Activated naive CD4-positive, alpha-beta T cell treated with anti-CD3 and anti-CD28 coated beads, Interleukin-2, amount 50 U/mL, for 24 hours (primary cell): ENCODE measurements at regions not wholly inside any gene's neighbourhood (a gene's known extent, or its start where the extent isn't known, plus 50 kb on each side); places are given as distances from the start of the nearest gene placed in this dataset.

Source experiments
- H3K27ac Mint-ChIP-seq: one replicate; pipeline ENCODE4 v1.8.0; 2021; ENCODE audit warnings: mild to moderate bottlenecking, mixed read lengths
- H3K27me3 Mint-ChIP-seq: one replicate; pipeline ENCODE4 v1.8.0; 2021; ENCODE audit warnings: mixed read lengths
- H3K36me3 Mint-ChIP-seq: one replicate; pipeline ENCODE4 v1.8.0; 2021; ENCODE audit warnings: mixed read lengths
- H3K4me1 Mint-ChIP-seq: one replicate; pipeline ENCODE4 v1.8.0; 2021; ENCODE audit warnings: mixed read lengths
- H3K4me3 Mint-ChIP-seq: one replicate; pipeline ENCODE4 v1.8.0; 2021; ENCODE audit warnings: mild to moderate bottlenecking, mixed read lengths
- H3K9me3 Mint-ChIP-seq: one replicate; pipeline ENCODE4 v1.8.0; 2021; ENCODE audit warnings: mixed read lengths

DNA sequence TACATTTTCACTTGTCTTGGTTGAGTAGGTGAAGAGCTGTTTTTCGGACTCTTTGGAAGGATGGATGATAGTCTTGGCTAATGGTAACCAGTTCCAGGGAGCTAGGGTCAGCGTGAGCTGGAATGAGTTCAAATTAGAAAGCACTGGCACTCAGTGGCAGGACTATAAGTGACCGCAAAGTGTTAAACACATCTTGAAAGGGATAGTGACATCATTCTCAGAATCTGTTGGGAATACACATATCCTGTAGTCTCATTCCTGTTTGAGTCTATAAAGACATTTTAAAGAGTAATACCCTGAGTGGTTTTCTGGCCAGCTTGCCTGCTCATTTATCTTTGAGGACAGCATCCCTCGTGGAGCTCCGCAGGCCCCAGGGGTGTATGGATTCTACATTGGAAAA, 56.7 kb upstream of the TMEM248 start:
- Mint-ChIP-seq H3K4me1 (peaks cover 5% of the 10 kb centered on the region), H3K4me3 (no peak overlapping the region), H3K27me3 (no peaks in the 10 kb centered on the region), H3K9me3 (no peaks in the 10 kb centered on the region), H3K36me3 (peaks cover 7% of the 10 kb centered on the region), H3K27ac (no peak overlapping the region)

DNA sequence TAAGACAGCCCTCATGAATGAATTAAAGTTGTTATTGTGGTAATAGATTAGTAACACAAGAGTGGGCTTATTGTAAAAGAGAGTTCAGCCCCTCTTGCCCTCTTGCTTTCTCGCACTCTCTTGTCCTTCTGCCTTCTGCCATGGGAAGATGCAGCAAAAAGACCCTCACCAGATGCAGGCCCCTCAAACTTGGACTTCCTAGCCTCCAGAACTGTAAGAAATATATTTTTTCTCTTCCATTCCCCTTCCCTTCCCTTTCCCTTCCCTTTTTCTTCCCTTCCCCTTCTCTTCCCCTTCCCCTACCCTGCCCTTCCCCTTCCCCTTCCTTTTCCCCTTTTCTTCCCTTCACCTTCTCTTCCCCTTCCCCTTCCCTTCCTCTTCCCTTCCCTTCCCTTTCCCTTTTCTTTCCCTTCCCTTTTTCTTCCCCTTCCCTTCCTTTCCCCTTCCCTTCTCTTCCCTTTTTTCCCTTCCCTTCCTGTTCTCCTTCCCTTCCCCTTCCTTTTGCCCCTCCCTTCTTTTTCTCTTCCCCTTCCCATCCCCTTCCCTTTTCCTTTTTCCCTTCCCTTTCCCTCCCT, 55.6 kb upstream of the TMEM248 start:
- H3K36me3 Mint-ChIP-seq, result peaks cover 7% of the 10 kb centered on the region

DNA sequence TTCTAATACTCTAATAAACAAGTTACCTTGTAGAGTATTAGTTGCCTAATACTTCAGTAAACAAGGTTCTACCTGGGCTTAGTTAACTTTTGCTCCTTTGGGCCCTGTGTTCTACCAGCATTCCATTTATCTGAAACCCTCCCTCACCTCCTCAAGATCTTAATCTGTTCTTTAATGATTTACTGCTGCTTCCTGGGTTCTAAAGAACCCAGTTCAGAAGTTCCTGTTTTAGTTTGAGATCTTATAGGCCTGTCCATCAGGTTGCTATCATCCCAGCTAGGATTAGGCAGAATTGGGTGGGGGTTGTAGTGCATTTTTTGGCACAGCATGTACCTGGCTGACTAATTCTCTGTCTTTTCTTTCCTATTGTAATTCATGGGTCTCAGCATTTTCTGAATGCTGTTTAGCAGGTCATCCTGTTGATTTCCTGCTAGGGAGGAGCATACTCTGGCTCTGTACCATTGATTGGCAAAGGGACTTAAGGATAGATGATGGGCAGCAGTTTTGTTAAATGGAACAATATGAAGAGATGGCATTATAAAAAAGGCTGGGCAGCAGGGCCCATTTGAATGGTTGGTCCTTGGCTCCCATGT, 53.7 kb upstream of the TMEM248 start:
- H3K27ac Mint-ChIP-seq, result no peak overlapping the region
- H3K4me3 Mint-ChIP-seq, result no peak overlapping the region
- peaks cover 6% of the 10 kb centered on the region for H3K4me1 Mint-ChIP-seq
- H3K9me3 Mint-ChIP-seq, result no peaks in the 10 kb centered on the region
- H3K36me3 Mint-ChIP-seq, result peaks cover 8% of the 10 kb centered on the region
- no peaks in the 10 kb centered on the region for H3K27me3 Mint-ChIP-seq

More for the DNA sequence above, 55.6 kb upstream of the TMEM248 start:
- no peaks in the 10 kb centered on the region for H3K9me3 Mint-ChIP-seq
- H3K4me3 Mint-ChIP-seq, result no peak overlapping the region
- H3K4me1 Mint-ChIP-seq, result peaks cover 6% of the 10 kb centered on the region
- H3K27me3 Mint-ChIP-seq, result no peaks in the 10 kb centered on the region
- no peak overlapping the region for H3K27ac Mint-ChIP-seq

GRCh38 chr7:66869660-66870450, 51.2 kb upstream of the TMEM248 start:
- Mint-ChIP-seq H3K4me1 (peaks cover 6% of the 10 kb centered on the region), H3K9me3 (no peaks in the 10 kb centered on the region), H3K36me3 (peaks cover 6% of the 10 kb centered on the region), H3K27me3 (no peaks in the 10 kb centered on the region), H3K4me3 (no peak overlapping the region), H3K27ac (peak overlapping the region; percentile 30)

DNA sequence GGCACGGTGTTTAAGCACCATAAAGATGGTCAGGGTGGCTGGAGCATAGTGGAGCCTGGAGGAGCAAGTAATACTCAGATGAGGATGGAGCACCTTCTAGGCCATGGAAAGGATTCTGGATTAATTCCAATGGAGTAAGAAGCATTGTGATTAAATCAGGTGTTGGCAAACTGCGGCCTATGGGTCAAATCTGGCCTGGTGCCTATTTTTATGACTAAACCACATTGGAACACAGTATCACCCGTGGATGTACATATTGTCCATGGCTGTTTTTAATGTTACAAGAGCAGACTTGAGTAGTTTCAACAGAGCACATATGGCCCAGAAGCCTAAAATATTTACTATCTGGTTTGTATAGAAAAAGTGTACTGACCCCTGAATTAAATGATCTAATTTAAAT, 49.9 kb upstream of the TMEM248 start:
- Mint-ChIP-seq H3K27ac (no peak overlapping the region), H3K9me3 (no peaks in the 10 kb centered on the region), H3K27me3 (no peaks in the 10 kb centered on the region), H3K4me1 (peaks cover 6% of the 10 kb centered on the region), H3K4me3 (no peak overlapping the region), H3K36me3 (peaks cover 6% of the 10 kb centered on the region)
